Muscle of arm (tissue), 1 donor: ENCODE measurements at regions not wholly inside any gene's neighbourhood (a gene's known extent, or its start where the extent isn't known, plus 50 kb on each side); places are given as distances from the start of the nearest gene placed in this dataset.
"Not testable (repeated sequence)": the region's sequence is repeated elsewhere in the genome, so short reads cannot be mapped to it uniquely, and the experiment has no call there.

Source experiments
- DNase-seq: peaks from one replicate; pipeline ENCODE4 v3.0.0-alpha.2; 2013

- DNase-seq = no peak
These were observed 132.3 kb upstream of the NETO1 start for GRCh38 chr18:72999971-73000607.

- no peak for DNase-seq
These were observed 127.8 kb upstream of the NETO1 start for GRCh38 chr18:72995558-72995957.

- no peak for DNase-seq
These were observed 125.5 kb upstream of the NETO1 start for GRCh38 chr18:72993250-72993649.

GRCh38 chr18:72991379-72991778 is 123.6 kb upstream of the NETO1 start:
- no peak for DNase-seq

DNA sequence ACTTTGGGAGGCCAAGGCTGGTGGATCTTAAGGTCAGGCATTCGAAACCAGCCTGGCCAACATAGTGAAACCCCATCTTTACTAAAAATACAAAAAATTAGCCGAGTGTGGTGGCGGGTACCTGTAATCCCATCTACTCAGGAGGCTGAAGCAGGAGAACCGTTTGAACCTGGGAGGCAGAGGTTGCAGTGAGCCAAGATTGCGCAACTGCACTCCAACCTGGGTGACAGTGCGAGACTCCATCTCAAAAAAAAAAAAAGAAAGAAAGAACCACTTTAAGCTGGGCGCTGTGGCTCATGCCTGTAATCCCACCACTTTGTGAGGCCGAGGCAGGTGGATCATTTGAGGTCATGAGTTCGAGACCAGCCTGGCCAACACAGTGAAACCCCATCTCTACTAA is 119.8 kb upstream of the NETO1 start:
- not testable (repeated sequence) for DNase-seq

DNA sequence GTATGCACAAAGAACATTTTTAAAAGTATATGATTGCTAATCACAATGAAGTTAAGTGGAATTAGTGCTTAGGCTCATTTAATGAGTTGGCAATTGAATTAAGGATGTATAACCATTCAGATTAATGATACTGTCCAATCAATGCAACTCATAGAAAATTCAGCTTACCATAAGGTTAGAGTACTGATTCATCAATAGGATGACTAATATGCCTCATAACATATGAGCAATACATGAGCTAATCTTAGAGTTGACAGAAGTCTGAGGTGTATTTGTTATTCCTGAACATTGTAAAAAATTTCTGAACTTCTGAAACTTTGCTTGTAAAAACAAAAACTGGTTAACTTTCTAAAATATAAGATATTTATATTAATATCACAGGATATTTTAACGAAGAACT is 118.3 kb upstream of the NETO1 start:
- DNase-seq = no peak

DNA sequence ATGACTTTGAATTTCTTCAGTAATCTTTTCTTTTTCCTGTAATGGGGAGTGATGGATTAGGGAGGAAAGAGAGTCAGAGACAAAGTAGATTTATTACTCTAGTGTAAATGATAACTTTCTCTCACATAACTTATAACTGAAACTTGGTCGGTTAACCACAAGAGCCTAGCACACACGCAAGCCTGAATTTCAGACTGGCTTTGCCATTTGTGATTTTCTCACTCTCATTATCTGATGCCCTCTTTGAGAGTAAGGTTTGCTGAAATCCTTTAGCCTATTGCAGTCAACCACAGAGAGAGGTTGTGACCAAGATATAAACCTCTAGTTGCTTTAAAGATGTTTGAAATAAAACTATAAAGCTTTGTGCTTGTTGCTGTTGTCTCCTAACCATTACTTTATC is 117.9 kb upstream of the NETO1 start:
- no peak for DNase-seq

DNA sequence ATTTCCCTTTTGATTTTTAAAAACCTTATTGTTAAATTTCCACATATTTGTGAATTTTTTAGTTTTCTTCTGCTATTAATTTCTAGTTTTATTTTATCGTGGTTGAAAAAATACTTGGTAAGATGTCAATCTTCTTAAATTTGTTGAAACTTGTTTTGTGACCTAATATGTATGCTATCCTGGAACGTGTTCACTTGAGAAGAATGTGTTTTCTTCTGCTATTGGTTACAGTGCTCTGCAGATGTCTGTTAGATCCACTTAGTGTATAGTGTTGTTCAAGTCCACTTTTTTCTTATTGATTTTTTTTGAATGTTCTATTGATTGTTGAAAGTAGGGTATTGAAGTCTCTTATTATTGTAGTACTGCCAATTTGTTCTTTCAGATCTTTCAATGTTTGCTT is 116.5 kb upstream of the NETO1 start:
- DNase-seq = no peak

DNA sequence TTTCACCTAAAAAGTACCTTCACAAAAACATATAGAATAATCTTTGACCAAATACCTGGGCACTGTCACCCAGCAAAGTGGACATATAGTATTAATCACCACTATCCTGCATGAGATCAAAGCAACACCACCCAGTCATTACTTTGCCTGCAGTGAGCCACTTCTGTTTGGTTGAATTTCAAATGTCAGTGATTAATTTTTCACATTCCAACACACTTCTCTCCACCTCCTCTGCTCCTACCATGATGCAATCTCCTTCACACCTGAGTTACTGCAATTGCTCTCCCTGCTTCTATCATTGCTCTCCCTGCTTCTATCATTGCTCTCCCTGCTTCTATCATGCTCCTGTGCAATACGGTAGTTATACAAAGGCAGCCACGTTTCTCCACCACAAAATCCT is 106.1 kb upstream of the NETO1 start:
- DNase-seq = no peak

- DNase-seq = no peak
These were observed 97.8 kb upstream of the NETO1 start for GRCh38 chr18:72965616-72966015.

- DNase-seq = not testable (repeated sequence)
These were observed 90.4 kb upstream of the NETO1 start for GRCh38 chr18:72958195-72958594.

- no peak for DNase-seq
These were observed 80.7 kb upstream of the NETO1 start for GRCh38 chr18:72948439-72948838.

GRCh38 chr18:72942766-72943165 is 75.0 kb upstream of the NETO1 start:
- no peak for DNase-seq

DNA sequence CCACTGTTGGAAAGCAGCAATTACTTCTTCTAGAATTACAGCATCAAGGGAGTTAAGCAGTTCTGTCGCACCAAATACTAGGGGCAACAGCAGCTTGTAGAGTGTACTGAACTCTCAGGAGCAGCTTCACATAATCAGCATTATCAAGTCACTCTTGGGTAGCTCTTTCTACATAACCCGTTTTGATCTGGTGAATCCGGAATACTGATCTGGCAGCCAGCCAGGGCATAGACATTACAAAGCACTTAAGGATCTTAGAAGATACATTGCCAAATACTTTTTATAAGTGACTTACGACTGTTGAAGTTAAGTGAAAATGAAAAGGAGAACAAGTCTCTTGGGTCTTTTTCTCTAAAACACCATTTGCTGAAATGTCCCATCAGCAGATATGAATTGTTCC is 73.2 kb upstream of the NETO1 start:
- no peak for DNase-seq

DNA sequence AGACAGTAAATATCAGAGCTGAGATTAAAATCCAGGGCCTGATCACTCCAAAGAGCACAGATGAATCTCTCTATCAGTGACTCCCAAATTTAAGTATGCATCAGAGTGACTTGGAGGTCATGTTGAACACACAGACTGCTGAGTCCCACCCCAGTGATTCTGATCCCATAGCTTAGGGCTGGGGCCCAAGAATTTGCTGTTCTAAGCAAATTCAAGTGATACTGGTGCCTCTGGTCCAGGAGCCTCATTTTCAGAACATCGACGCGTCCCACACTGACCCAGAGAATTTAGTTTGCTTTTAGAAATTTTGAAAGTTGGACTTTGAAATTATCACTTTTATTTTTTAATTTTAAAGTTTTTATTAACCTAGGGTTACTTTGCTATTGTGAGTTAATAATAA is 72.7 kb upstream of the NETO1 start:
- DNase-seq = no peak

GRCh38 chr18:72935744-72936143 is 68.0 kb upstream of the NETO1 start:
- no peak for DNase-seq

DNA sequence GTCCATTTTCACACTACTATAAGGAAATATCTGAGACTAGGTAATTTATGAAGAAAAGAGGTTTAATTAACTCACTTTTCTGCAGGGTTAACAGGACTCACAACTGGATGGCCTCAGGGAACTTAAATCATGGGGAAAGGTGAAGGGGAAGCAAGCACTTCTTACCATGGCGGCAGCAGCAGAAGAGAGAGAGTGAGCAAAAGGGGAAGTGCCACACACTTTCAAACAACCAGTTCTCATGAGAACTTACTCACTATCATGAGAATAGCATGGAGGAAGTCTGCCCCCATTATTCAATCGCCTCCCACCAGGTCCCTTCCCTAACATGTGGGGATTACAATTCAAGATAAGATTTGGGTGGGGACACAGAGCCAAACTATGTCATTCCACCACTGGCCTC is 55.1 kb upstream of the NETO1 start:
- no peak for DNase-seq
